SK-N-SH (cell line): ENCODE measurements at regions not wholly inside any gene's neighbourhood (a gene's known extent, or its start where the extent isn't known, plus 50 kb on each side); places are given as distances from the start of the nearest gene placed in this dataset.

Experiments
- CHD2 ChIP-seq: fragments of 150-350 bp; IDR thresholded peaks from 2 replicates; pipeline ENCODE4 v1.6.1; 2018; ENCODE audit warnings: low read length; ENCODE audit not compliant: partially characterized antibody
- CTCF ChIP-seq: fragments of 200-600 bp; sonication (generic); IDR thresholded peaks from 2 replicates; pipeline ENCODE4 v1.6.1; 2017; ENCODE audit warnings: antibody characterized with exemption, mild to moderate bottlenecking, moderate library complexity
- EP300 ChIP-seq, 2 experiments: IDR thresholded peaks; 2 replicates each; pipeline versions ENCODE4 v1.4.0 to v1.6.1; 2012; ENCODE audit warnings: borderline replicate concordance in 1 of 2, low read depth in 1 of 2, low read length in 1 of 2
- EZH2phosphoT487 ChIP-seq: fragments of 200-600 bp; sonication (generic); IDR thresholded peaks from 2 replicates; pipeline ENCODE4 v1.6.1; 2017; ENCODE audit warnings: low read depth, mixed run types, mild to moderate bottlenecking, antibody characterized with exemption, moderate library complexity, borderline replicate concordance
- MAX ChIP-seq: IDR thresholded peaks from 2 replicates; pipeline ENCODE4 v1.4.0; 2012; ENCODE audit warnings: low read depth
- PBX3 ChIP-seq: IDR thresholded peaks from 2 replicates; pipeline ENCODE4; 2012
- POLR2AphosphoS5 ChIP-seq: IDR thresholded peaks from 2 replicates; pipeline ENCODE4 v1.6.1; 2012; ENCODE audit warnings: low read depth, low read length
- USF2 ChIP-seq: fragments of 150-350 bp; IDR thresholded peaks from 2 replicates; pipeline ENCODE4 v1.6.1; 2017; ENCODE audit warnings: antibody characterized with exemption, low read length, low read depth, borderline replicate concordance
- YY1 ChIP-seq: IDR thresholded peaks from 2 replicates; pipeline ENCODE4 v1.4.0; 2012; ENCODE audit warnings: low read depth, mild to moderate bottlenecking

GRCh38 chr3:144774897-144775296, 803.3 kb downstream of the DIPK2A start:
- TF ChIP-seq CTCF: no peak
- no peak for TF ChIP-seq YY1
- TF ChIP-seq PBX3: no peak
- no peak for TF ChIP-seq USF2
- TF ChIP-seq MAX: no peak
- TF ChIP-seq CHD2: no peak
- no peak for TF ChIP-seq EZH2phosphoT487
- no peak for TF ChIP-seq EP300 (IDR thresholded peaks at IDR 0.05; ENCODE audit: borderline replicate concordance in 1 of 2, low read depth in 1 of 2, low read length in 1 of 2)
- no peak for TF ChIP-seq POLR2AphosphoS5
